ENCODE measurements at regions not wholly inside any gene's neighbourhood (a gene's known extent, or its start where the extent isn't known, plus 50 kb on each side); places are given as distances from the start of the nearest gene placed in this dataset.
A peak's percentile ranks its signal among the peaks of the same experiment; 100 is the strongest.

DNA sequence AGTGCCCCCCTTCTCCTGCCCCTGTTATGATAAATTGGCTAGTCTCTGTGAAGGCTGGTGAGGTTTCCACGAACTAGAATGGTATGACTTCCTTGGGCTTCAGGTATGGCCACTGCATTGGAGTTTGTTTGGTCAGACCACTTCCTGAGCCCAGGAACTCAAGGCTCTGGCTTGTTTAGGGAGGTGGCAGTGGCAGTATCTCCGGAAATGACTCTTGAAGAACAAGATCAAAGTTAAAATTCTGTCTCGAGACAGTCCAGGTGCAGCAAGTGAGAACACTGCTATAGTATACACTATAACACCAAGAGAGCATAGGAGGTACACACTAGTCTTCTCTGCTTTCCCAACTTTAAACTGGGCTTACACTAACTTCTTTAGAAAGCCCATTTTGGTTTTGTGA lies 309.1 kb downstream of the KLF12 start:
- Histone ChIP-seq H3K9me3 (ENCODE audit: low read length) (no peaks in the 10 kb centered on the region), H3K36me3 (ENCODE audit: insufficient read depth, low read length) (no peaks in the 10 kb centered on the region), H2AFZ (ENCODE audit: low read length) (no peak overlapping the region), H3K79me2 (ENCODE audit: low read length) (peaks cover 75% of the 10 kb centered on the region), H3K27ac (ENCODE audit: low read length) (no peak overlapping the region), H4K20me1 (ENCODE audit: insufficient read depth, low read depth, low read length) (no peaks in the 10 kb centered on the region), H3K4me1 (ENCODE audit: low read length) (peaks cover 41% of the 10 kb centered on the region), H3K9ac (ENCODE audit: low read length) (no peak overlapping the region), H3K9me2 (replicated peaks; ENCODE audit: insufficient read depth, low read length) (no peaks in the 10 kb centered on the region), H3K27me3 (ENCODE audit: low read length) (no peaks in the 10 kb centered on the region), H3K4me3 (ENCODE audit: low read length) (no peak overlapping the region), H3K4me2 (ENCODE audit: low read depth, low read length, poor library complexity, severe bottlenecking) (no peak overlapping the region)
- no peak for DNase-seq

DNA sequence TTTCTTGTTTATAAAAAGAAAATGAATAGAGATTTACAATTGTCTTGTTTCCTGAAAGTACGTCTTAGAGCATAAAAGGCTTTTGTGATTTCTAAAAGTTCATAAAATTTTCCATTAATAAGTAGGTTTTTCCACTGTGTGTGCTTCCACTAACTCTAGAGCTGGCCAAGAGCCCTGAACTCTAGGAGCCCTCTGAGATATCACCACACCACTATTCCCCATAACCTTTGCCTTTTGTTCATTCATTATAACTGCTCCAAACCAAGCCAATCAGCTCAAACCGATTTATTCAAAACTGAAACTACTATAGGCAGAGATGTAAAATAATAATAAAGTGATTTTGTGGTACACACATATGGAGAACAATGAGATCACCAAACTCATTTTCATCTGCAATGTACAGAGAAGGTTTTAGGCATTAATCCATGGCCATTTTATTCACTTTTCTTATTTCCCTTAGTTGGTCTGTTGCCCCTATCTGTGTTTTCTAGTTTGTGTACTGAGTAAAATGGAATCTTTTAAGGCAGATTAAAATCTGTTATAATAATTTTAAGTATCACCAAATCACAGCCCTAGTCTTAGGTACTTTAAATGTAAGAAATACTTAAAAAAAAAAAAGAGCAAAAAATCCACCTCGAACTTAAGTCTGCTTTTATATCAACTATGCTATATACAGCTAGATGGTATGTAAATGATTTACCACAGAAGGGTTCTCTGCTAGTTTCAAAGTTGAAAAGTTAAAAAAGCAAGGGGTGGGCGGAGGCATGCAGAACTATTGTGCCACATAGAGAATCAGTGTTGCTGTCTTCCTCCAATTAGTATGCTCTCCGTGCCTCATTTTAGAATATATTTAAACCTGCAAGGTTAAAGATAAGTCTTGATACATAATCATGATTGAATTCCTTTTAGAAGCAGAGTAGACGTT lies 311.3 kb downstream of the KLF12 start:
- Histone ChIP-seq H3K4me2 (ENCODE audit: low read depth, low read length, poor library complexity, severe bottlenecking) (peak overlapping the region; percentile 74), H3K4me3 (ENCODE audit: low read length) (no peak overlapping the region), H3K36me3 (ENCODE audit: insufficient read depth, low read length) (no peaks in the 10 kb centered on the region), H3K9me2 (replicated peaks; ENCODE audit: insufficient read depth, low read length) (no peaks in the 10 kb centered on the region), H3K4me1 (ENCODE audit: low read length) (peaks cover 51% of the 10 kb centered on the region), H3K79me2 (ENCODE audit: low read length) (peaks cover 75% of the 10 kb centered on the region), H3K27ac (ENCODE audit: low read length) (peak overlapping the region; percentile 90), H2AFZ (ENCODE audit: low read length) (no peak overlapping the region), H3K9me3 (ENCODE audit: low read length) (no peaks in the 10 kb centered on the region), H4K20me1 (ENCODE audit: insufficient read depth, low read depth, low read length) (no peaks in the 10 kb centered on the region), H3K9ac (ENCODE audit: low read length) (no peak overlapping the region), H3K27me3 (ENCODE audit: low read length) (no peaks in the 10 kb centered on the region)
- no peak for DNase-seq

GRCh38 chr13:73820688-73821087 lies 313.5 kb downstream of the KLF12 start:
- Histone ChIP-seq H3K36me3 (ENCODE audit: insufficient read depth, low read length) (no peaks in the 10 kb centered on the region), H4K20me1 (ENCODE audit: insufficient read depth, low read depth, low read length) (no peaks in the 10 kb centered on the region), H3K4me3 (ENCODE audit: low read length) (peak overlapping the region; percentile 52), H3K4me2 (ENCODE audit: low read depth, low read length, poor library complexity, severe bottlenecking) (peak overlapping the region; percentile 74), H2AFZ (ENCODE audit: low read length) (no peak overlapping the region), H3K27me3 (ENCODE audit: low read length) (no peaks in the 10 kb centered on the region), H3K9me3 (ENCODE audit: low read length) (no peaks in the 10 kb centered on the region), H3K9me2 (replicated peaks; ENCODE audit: insufficient read depth, low read length) (no peaks in the 10 kb centered on the region), H3K4me1 (ENCODE audit: low read length) (peaks cover 51% of the 10 kb centered on the region), H3K27ac (ENCODE audit: low read length) (peak overlapping the region; percentile 90), H3K9ac (ENCODE audit: low read length) (peak overlapping the region; percentile 48), H3K79me2 (ENCODE audit: low read length) (peaks cover 81% of the 10 kb centered on the region)
- peak; percentile 79 for DNase-seq

DNA sequence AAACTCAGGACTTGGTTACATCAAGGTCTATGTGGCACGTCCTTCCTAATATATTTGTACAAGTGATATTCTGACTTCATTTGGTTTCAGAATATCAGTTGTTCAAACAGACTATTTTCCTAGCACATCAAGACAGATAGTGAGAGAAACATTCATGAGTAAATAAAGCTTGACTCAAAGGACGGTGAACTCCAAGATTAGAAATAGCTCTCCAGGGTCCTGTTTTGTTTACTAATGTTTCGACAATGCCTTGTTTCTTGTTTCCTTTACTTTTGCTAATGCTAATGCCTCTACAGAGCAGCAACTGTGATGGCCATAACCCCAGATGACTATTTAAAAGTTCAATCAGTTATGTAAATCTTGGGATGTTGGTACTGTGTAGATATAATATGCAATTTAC lies 313.9 kb downstream of the KLF12 start:
- H3K4me2 ChIP-seq (ENCODE audit: low read depth, low read length, poor library complexity, severe bottlenecking), result peak overlapping the region; percentile 74
- H3K36me3 ChIP-seq (ENCODE audit: insufficient read depth, low read length), result no peaks in the 10 kb centered on the region
- no peaks in the 10 kb centered on the region for H4K20me1 ChIP-seq (ENCODE audit: insufficient read depth, low read depth, low read length)
- no peaks in the 10 kb centered on the region for H3K9me2 ChIP-seq (replicated peaks; ENCODE audit: insufficient read depth, low read length)
- peak overlapping the region; percentile 90 for H3K27ac ChIP-seq (ENCODE audit: low read length)
- H3K4me3 ChIP-seq (ENCODE audit: low read length), result peak overlapping the region; percentile 52
- H3K27me3 ChIP-seq (ENCODE audit: low read length), result no peaks in the 10 kb centered on the region
- H2AFZ ChIP-seq (ENCODE audit: low read length), result no peak overlapping the region
- peak; percentile 53 for DNase-seq
- no peaks in the 10 kb centered on the region for H3K9me3 ChIP-seq (ENCODE audit: low read length)
- peaks cover 51% of the 10 kb centered on the region for H3K4me1 ChIP-seq (ENCODE audit: low read length)
- peaks cover 83% of the 10 kb centered on the region for H3K79me2 ChIP-seq (ENCODE audit: low read length)
- peak overlapping the region; percentile 48 for H3K9ac ChIP-seq (ENCODE audit: low read length)

DNA sequence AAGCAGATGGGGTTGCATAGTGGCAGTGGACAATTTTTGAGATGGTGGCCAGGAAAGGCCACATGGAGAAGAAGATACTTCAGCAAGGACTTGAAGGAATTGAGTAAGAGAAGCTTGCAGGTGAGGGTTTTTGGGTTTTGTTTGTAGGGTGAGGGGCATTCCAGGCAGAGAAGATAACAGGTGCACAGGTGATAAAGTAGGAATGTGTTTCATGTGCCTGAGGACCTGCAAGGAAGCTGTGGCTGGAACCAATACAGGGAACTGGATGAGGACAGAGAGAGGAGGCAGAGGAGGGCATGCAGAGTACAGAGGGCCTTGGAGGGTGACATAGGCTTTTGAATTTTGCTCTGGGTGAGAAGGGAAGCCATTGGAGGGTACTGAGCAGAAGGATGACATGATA lies 314.5 kb downstream of the KLF12 start:
- Histone ChIP-seq H3K4me3 (ENCODE audit: low read length) (no peak overlapping the region), H3K4me2 (ENCODE audit: low read depth, low read length, poor library complexity, severe bottlenecking) (peak overlapping the region; percentile 74), H3K9me3 (ENCODE audit: low read length) (no peaks in the 10 kb centered on the region), H3K4me1 (ENCODE audit: low read length) (peaks cover 51% of the 10 kb centered on the region), H3K9ac (ENCODE audit: low read length) (no peak overlapping the region), H2AFZ (ENCODE audit: low read length) (no peak overlapping the region), H3K9me2 (replicated peaks; ENCODE audit: insufficient read depth, low read length) (no peaks in the 10 kb centered on the region), H4K20me1 (ENCODE audit: insufficient read depth, low read depth, low read length) (no peaks in the 10 kb centered on the region), H3K27me3 (ENCODE audit: low read length) (no peaks in the 10 kb centered on the region), H3K27ac (ENCODE audit: low read length) (peak overlapping the region; percentile 90), H3K79me2 (ENCODE audit: low read length) (peaks cover 84% of the 10 kb centered on the region), H3K36me3 (ENCODE audit: insufficient read depth, low read length) (no peaks in the 10 kb centered on the region)
- DNase-seq, result no peak

- Histone ChIP-seq H3K4me2 (ENCODE audit: low read depth, low read length, poor library complexity, severe bottlenecking) (no peak overlapping the region), H2AFZ (ENCODE audit: low read length) (no peak overlapping the region), H4K20me1 (ENCODE audit: insufficient read depth, low read depth, low read length) (no peaks in the 10 kb centered on the region), H3K79me2 (ENCODE audit: low read length) (peaks cover 68% of the 10 kb centered on the region), H3K27ac (ENCODE audit: low read length) (no peak overlapping the region), H3K36me3 (ENCODE audit: insufficient read depth, low read length) (peaks cover 9% of the 10 kb centered on the region; the same call in 1 of the 2 replicates), H3K27me3 (ENCODE audit: low read length) (no peaks in the 10 kb centered on the region), H3K9me2 (replicated peaks; ENCODE audit: insufficient read depth, low read length) (no peaks in the 10 kb centered on the region), H3K4me1 (ENCODE audit: low read length) (peaks cover 26% of the 10 kb centered on the region), H3K9ac (ENCODE audit: low read length) (no peak overlapping the region), H3K4me3 (ENCODE audit: low read length) (no peak overlapping the region), H3K9me3 (ENCODE audit: low read length) (no peaks in the 10 kb centered on the region)
- DNase-seq, result no peak
These were observed 317.5 kb downstream of the KLF12 start for GRCh38 chr13:73816702-73817101.

DNA sequence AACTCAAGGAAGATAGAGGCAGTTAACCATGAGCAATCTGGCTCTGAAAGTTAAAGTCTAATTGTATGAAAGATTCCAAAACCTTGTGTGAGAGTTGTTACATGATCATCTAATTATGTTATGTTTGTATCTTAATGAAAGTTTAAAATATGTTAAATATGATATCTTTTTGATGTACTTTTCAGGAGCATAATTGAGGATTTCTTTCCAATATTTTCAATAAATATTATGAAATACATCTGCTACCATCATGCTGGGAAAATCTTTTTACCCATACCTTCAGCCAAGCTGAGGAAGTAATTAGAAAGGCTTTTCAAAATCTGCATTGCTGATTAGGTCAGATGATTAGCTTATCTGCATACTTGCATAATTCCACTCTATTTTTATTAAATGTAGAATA lies 318.4 kb downstream of the KLF12 start:
- H4K20me1 ChIP-seq (ENCODE audit: insufficient read depth, low read depth, low read length), result no peaks in the 10 kb centered on the region
- H3K4me1 ChIP-seq (ENCODE audit: low read length), result peaks cover 17% of the 10 kb centered on the region
- H3K9me2 ChIP-seq (replicated peaks; ENCODE audit: insufficient read depth, low read length), result no peaks in the 10 kb centered on the region
- H3K4me3 ChIP-seq (ENCODE audit: low read length), result no peak overlapping the region
- H3K79me2 ChIP-seq (ENCODE audit: low read length), result peaks cover 61% of the 10 kb centered on the region
- no peak for DNase-seq
- H3K27ac ChIP-seq (ENCODE audit: low read length), result peak overlapping the region; percentile 18; the same call in 1 of the 2 replicates
- H3K27me3 ChIP-seq (ENCODE audit: low read length), result no peaks in the 10 kb centered on the region
- no peaks in the 10 kb centered on the region for H3K9me3 ChIP-seq (ENCODE audit: low read length)
- peaks cover 9% of the 10 kb centered on the region; the same call in 1 of the 2 replicates for H3K36me3 ChIP-seq (ENCODE audit: insufficient read depth, low read length)
- no peak overlapping the region for H3K9ac ChIP-seq (ENCODE audit: low read length)
- H3K4me2 ChIP-seq (ENCODE audit: low read depth, low read length, poor library complexity, severe bottlenecking), result no peak overlapping the region
- H2AFZ ChIP-seq (ENCODE audit: low read length), result no peak overlapping the region

- H3K9ac ChIP-seq (ENCODE audit: low read length), result no peak overlapping the region
- H3K9me3 ChIP-seq (ENCODE audit: low read length), result no peaks in the 10 kb centered on the region
- H3K9me2 ChIP-seq (replicated peaks; ENCODE audit: insufficient read depth, low read length), result no peaks in the 10 kb centered on the region
- H2AFZ ChIP-seq (ENCODE audit: low read length), result no peak overlapping the region
- H3K27ac ChIP-seq (ENCODE audit: low read length), result no peak overlapping the region
- no peak overlapping the region for H3K4me2 ChIP-seq (ENCODE audit: low read depth, low read length, poor library complexity, severe bottlenecking)
- H3K4me3 ChIP-seq (ENCODE audit: low read length), result no peak overlapping the region
- no peaks in the 10 kb centered on the region for H4K20me1 ChIP-seq (ENCODE audit: insufficient read depth, low read depth, low read length)
- H3K4me1 ChIP-seq (ENCODE audit: low read length), result no peaks in the 10 kb centered on the region
- H3K36me3 ChIP-seq (ENCODE audit: insufficient read depth, low read length), result peaks cover 9% of the 10 kb centered on the region; the same call in 1 of the 2 replicates
- no peaks in the 10 kb centered on the region for H3K27me3 ChIP-seq (ENCODE audit: low read length)
- no peak for DNase-seq
- peaks cover 17% of the 10 kb centered on the region for H3K79me2 ChIP-seq (ENCODE audit: low read length)
These were observed 323.6 kb downstream of the KLF12 start for GRCh38 chr13:73810647-73811046.
